ENCODE measurements at regions not wholly inside any gene's neighbourhood (a gene's known extent, or its start where the extent isn't known, plus 50 kb on each side); places are given as distances from the start of the nearest gene placed in this dataset.

- no peak for TF ChIP-seq CTCF (IDR thresholded peaks at IDR 0.05; ENCODE audit: insufficient read depth, low read depth, low read length)
- TF ChIP-seq EZH2 (IDR thresholded peaks at IDR 0.05; ENCODE audit: insufficient read depth, low read length): no peak
Observed at GRCh38 chr3:137201066-137201465, 243.3 kb downstream of the IL20RB start.
